ENCODE measurements at regions not wholly inside any gene's neighbourhood (a gene's known extent, or its start where the extent isn't known, plus 50 kb on each side); places are given as distances from the start of the nearest gene placed in this dataset.

DNA sequence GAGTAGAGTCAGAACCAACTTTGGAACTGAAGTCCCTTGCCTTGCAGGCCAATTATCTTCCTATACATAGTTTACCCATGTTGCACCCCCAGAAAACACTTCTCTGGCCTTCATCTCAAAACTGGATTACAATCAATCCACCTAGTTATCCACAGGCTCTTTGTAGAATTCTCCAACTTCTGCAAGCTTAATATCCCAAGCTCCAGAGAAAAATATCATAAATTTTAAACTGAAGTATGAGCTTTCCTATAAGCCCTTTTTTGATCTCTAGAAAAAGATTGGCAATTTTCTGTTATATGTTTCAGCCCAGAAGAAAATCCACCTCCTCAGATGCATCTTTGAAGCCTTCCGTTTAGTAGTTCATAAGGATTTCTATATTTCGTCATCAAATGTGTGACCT lies 553.4 kb downstream of the SNAPC1 start:
- Histone ChIP-seq H3K9me3 (replicated peaks in 1 of 2; ENCODE audit: control insufficient read depth in 2 of 2, insufficient read depth in 1 of 2, low read depth in 1 of 2, low read length in 2 of 2) (no peaks in the 10 kb centered on the region), H3K23ac (ENCODE audit: low read depth, low read length, poor library complexity) (no peak overlapping the region), H3K4me3 (ENCODE audit: low read length in 2 of 2) (no peak overlapping the region), H3K27me3 (ENCODE audit: control insufficient read depth in 3 of 3, insufficient read depth in 3 of 3, low read depth in 1 of 3, low read length in 3 of 3) (no peaks in the 10 kb centered on the region), H3K4ac (ENCODE audit: low read length) (no peak overlapping the region), H2AFZ (ENCODE audit: low read length) (no peak overlapping the region), H2BK15ac (ENCODE audit: low read length) (no peak overlapping the region), H3K36me3 (replicated peaks in 1 of 2; ENCODE audit: control insufficient read depth in 2 of 2, insufficient read depth in 2 of 2, low read length in 2 of 2) (no peaks in the 10 kb centered on the region), H3K18ac (ENCODE audit: low read length) (no peak overlapping the region), H3K79me1 (ENCODE audit: low read depth, low read length) (no peaks in the 10 kb centered on the region), H3K14ac (ENCODE audit: low read length) (no peak overlapping the region), H2AK5ac (ENCODE audit: low read depth, low read length) (no peak overlapping the region), H2BK5ac (ENCODE audit: low read length) (no peak overlapping the region), H3K4me2 (ENCODE audit: insufficient read depth, low read length, poor library complexity, severe bottlenecking) (no peak overlapping the region), H4K8ac (ENCODE audit: low read depth, low read length) (no peak overlapping the region), H3K9ac (ENCODE audit: low read depth, low read length, poor library complexity) (no peak overlapping the region), H2BK120ac (ENCODE audit: low read depth, low read length) (no peak overlapping the region), H2BK12ac (ENCODE audit: low read length) (no peak overlapping the region), H3K4me1 (ENCODE audit: control insufficient read depth in 2 of 2, insufficient read depth in 1 of 2, low read depth in 1 of 2, low read length in 2 of 2) (no peaks in the 10 kb centered on the region), H3K27ac (replicated peaks; ENCODE audit: low read length) (no peak overlapping the region), H4K91ac (ENCODE audit: low read depth, low read length, poor library complexity) (no peak overlapping the region)
- DNase-seq (ENCODE audit: low spot score), result no peak
- no CpG with 5 or more reads among the region's 2 CpGs for WGBS, 2 donors (ENCODE audit: extremely low coverage in 2 of 2, insufficient read length in 2 of 2, insufficient replicate concordance in 1 of 2)

- H3K27me3 ChIP-seq (ENCODE audit: control insufficient read depth in 3 of 3, insufficient read depth in 3 of 3, low read depth in 1 of 3, low read length in 3 of 3), result no peaks in the 10 kb centered on the region
- no peak overlapping the region for H2AFZ ChIP-seq (ENCODE audit: low read length)
- H3K4me3 ChIP-seq (ENCODE audit: low read length in 2 of 2), result no peak overlapping the region
- H3K4ac ChIP-seq (ENCODE audit: low read length), result no peak overlapping the region
- H3K27ac ChIP-seq (replicated peaks; ENCODE audit: low read length), result no peak overlapping the region
- no peak overlapping the region for H2BK15ac ChIP-seq (ENCODE audit: low read length)
- no peak overlapping the region for H2AK5ac ChIP-seq (ENCODE audit: low read depth, low read length)
- H2BK5ac ChIP-seq (ENCODE audit: low read length), result no peak overlapping the region
- no peak overlapping the region for H4K91ac ChIP-seq (ENCODE audit: low read depth, low read length, poor library complexity)
- no peaks in the 10 kb centered on the region for H3K36me3 ChIP-seq (replicated peaks in 1 of 2; ENCODE audit: control insufficient read depth in 2 of 2, insufficient read depth in 2 of 2, low read length in 2 of 2)
- H4K8ac ChIP-seq (ENCODE audit: low read depth, low read length), result no peak overlapping the region
- no CpG with 5 or more reads among the region's 6 CpGs for whole genome bisulfite sequencing, 2 donors (ENCODE audit: extremely low coverage in 2 of 2, insufficient read length in 2 of 2, insufficient replicate concordance in 1 of 2)
- no peaks in the 10 kb centered on the region for H3K79me1 ChIP-seq (ENCODE audit: low read depth, low read length)
- H3K9ac ChIP-seq (ENCODE audit: low read depth, low read length, poor library complexity), result no peak overlapping the region
- H3K18ac ChIP-seq (ENCODE audit: low read length), result no peak overlapping the region
- H3K4me2 ChIP-seq (ENCODE audit: insufficient read depth, low read length, poor library complexity, severe bottlenecking), result no peak overlapping the region
- H3K9me3 ChIP-seq (replicated peaks in 1 of 2; ENCODE audit: control insufficient read depth in 2 of 2, insufficient read depth in 1 of 2, low read depth in 1 of 2, low read length in 2 of 2), result no peaks in the 10 kb centered on the region
- no peak overlapping the region for H3K14ac ChIP-seq (ENCODE audit: low read length)
- H3K23ac ChIP-seq (ENCODE audit: low read depth, low read length, poor library complexity), result no peak overlapping the region
- H3K4me1 ChIP-seq (ENCODE audit: control insufficient read depth in 2 of 2, insufficient read depth in 1 of 2, low read depth in 1 of 2, low read length in 2 of 2), result no peaks in the 10 kb centered on the region
- no peak overlapping the region for H2BK12ac ChIP-seq (ENCODE audit: low read length)
- no peak overlapping the region for H2BK120ac ChIP-seq (ENCODE audit: low read depth, low read length)
- no peak for DNase-seq (ENCODE audit: low spot score)
These were observed 560.0 kb downstream of the SNAPC1 start for GRCh38 chr14:62322216-62322615.

- Histone ChIP-seq H3K4me3 (ENCODE audit: low read length in 2 of 2) (no peak overlapping the region), H4K91ac (ENCODE audit: low read depth, low read length, poor library complexity) (no peak overlapping the region), H3K27ac (replicated peaks; ENCODE audit: low read length) (no peak overlapping the region), H3K36me3 (replicated peaks in 1 of 2; ENCODE audit: control insufficient read depth in 2 of 2, insufficient read depth in 2 of 2, low read length in 2 of 2) (no peaks in the 10 kb centered on the region), H2AFZ (ENCODE audit: low read length) (no peak overlapping the region), H4K8ac (ENCODE audit: low read depth, low read length) (no peak overlapping the region), H3K14ac (ENCODE audit: low read length) (no peak overlapping the region), H2BK5ac (ENCODE audit: low read length) (no peak overlapping the region), H2BK120ac (ENCODE audit: low read depth, low read length) (no peak overlapping the region), H3K27me3 (ENCODE audit: control insufficient read depth in 3 of 3, insufficient read depth in 3 of 3, low read depth in 1 of 3, low read length in 3 of 3) (no peaks in the 10 kb centered on the region), H3K23ac (ENCODE audit: low read depth, low read length, poor library complexity) (no peak overlapping the region), H2BK12ac (ENCODE audit: low read length) (no peak overlapping the region), H2AK5ac (ENCODE audit: low read depth, low read length) (no peak overlapping the region), H2BK15ac (ENCODE audit: low read length) (no peak overlapping the region), H3K4me2 (ENCODE audit: insufficient read depth, low read length, poor library complexity, severe bottlenecking) (no peak overlapping the region), H3K4ac (ENCODE audit: low read length) (no peak overlapping the region), H3K9me3 (replicated peaks in 1 of 2; ENCODE audit: control insufficient read depth in 2 of 2, insufficient read depth in 1 of 2, low read depth in 1 of 2, low read length in 2 of 2) (no peaks in the 10 kb centered on the region), H3K79me1 (ENCODE audit: low read depth, low read length) (no peaks in the 10 kb centered on the region), H3K9ac (ENCODE audit: low read depth, low read length, poor library complexity) (no peak overlapping the region), H3K4me1 (ENCODE audit: control insufficient read depth in 2 of 2, insufficient read depth in 1 of 2, low read depth in 1 of 2, low read length in 2 of 2) (no peaks in the 10 kb centered on the region), H3K18ac (ENCODE audit: low read length) (no peak overlapping the region)
- DNase-seq (ENCODE audit: low spot score), result no peak
- WGBS, 2 donors (ENCODE audit: extremely low coverage in 2 of 2, insufficient read length in 2 of 2, insufficient replicate concordance in 1 of 2), result no CpG with 5 or more reads among the region's 2 CpGs
These were observed 567.2 kb downstream of the SNAPC1 start for GRCh38 chr14:62329427-62329826.

DNA sequence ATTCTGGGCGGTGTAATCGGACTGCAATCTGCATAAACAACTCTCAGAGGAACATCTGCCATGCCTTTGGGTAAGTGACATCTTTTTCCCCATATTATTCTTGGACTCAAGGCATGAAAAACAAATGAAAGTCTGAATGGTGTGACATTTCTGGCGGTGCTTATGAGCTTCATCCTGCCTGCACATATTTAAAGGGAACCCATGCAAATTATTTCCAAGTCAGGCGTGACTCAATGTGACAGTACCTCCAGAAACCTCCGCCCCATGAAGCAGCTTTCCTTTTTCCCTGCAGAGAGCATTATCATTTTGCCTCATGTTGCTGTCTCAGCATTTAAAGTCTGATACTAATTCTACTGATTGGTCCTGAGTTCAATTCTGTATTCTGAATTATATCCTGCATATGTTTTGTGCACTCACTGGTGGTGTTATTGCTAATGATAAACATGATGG lies 585.4 kb downstream of the SNAPC1 start:
- H4K8ac ChIP-seq (ENCODE audit: low read depth, low read length), result no peak overlapping the region
- no peak overlapping the region for H2AK5ac ChIP-seq (ENCODE audit: low read depth, low read length)
- no peak overlapping the region for H3K23ac ChIP-seq (ENCODE audit: low read depth, low read length, poor library complexity)
- H3K4me1 ChIP-seq (ENCODE audit: control insufficient read depth in 2 of 2, insufficient read depth in 1 of 2, low read depth in 1 of 2, low read length in 2 of 2), result no peaks in the 10 kb centered on the region
- no peak overlapping the region for H3K14ac ChIP-seq (ENCODE audit: low read length)
- no peak overlapping the region for H2BK12ac ChIP-seq (ENCODE audit: low read length)
- no peak overlapping the region for H2BK15ac ChIP-seq (ENCODE audit: low read length)
- H3K4me3 ChIP-seq (ENCODE audit: low read length in 2 of 2), result no peak overlapping the region
- no peak overlapping the region for H2AFZ ChIP-seq (ENCODE audit: low read length)
- H3K27ac ChIP-seq (replicated peaks; ENCODE audit: low read length), result no peak overlapping the region
- no peak overlapping the region for H4K91ac ChIP-seq (ENCODE audit: low read depth, low read length, poor library complexity)
- no peaks in the 10 kb centered on the region for H3K79me1 ChIP-seq (ENCODE audit: low read depth, low read length)
- WGBS, 2 donors (ENCODE audit: extremely low coverage in 2 of 2, insufficient read length in 2 of 2, insufficient replicate concordance in 1 of 2), result no CpG with 5 or more reads among the region's 5 CpGs
- DNase-seq (ENCODE audit: low spot score), result no peak
- H3K4me2 ChIP-seq (ENCODE audit: insufficient read depth, low read length, poor library complexity, severe bottlenecking), result no peak overlapping the region
- H3K36me3 ChIP-seq (replicated peaks in 1 of 2; ENCODE audit: control insufficient read depth in 2 of 2, insufficient read depth in 2 of 2, low read length in 2 of 2), result no peaks in the 10 kb centered on the region
- H3K9me3 ChIP-seq (replicated peaks in 1 of 2; ENCODE audit: control insufficient read depth in 2 of 2, insufficient read depth in 1 of 2, low read depth in 1 of 2, low read length in 2 of 2), result no peaks in the 10 kb centered on the region
- no peak overlapping the region for H2BK120ac ChIP-seq (ENCODE audit: low read depth, low read length)
- H3K27me3 ChIP-seq (ENCODE audit: control insufficient read depth in 3 of 3, insufficient read depth in 3 of 3, low read depth in 1 of 3, low read length in 3 of 3), result no peaks in the 10 kb centered on the region
- H2BK5ac ChIP-seq (ENCODE audit: low read length), result no peak overlapping the region
- no peak overlapping the region for H3K18ac ChIP-seq (ENCODE audit: low read length)
- H3K9ac ChIP-seq (ENCODE audit: low read depth, low read length, poor library complexity), result no peak overlapping the region
- no peak overlapping the region for H3K4ac ChIP-seq (ENCODE audit: low read length)
